Coronary artery (tissue), 2 donors: ENCODE measurements at regions not wholly inside any gene's neighbourhood (a gene's known extent, or its start where the extent isn't known, plus 50 kb on each side); places are given as distances from the start of the nearest gene placed in this dataset.
"Not testable (repeated sequence)": the region's sequence is repeated elsewhere in the genome, so short reads cannot be mapped to it uniquely, and the experiment has no call there.

Experiments
- DNase-seq: peaks from one replicate; pipeline ENCODE4 v3.0.0-alpha.2; 2017; ENCODE audit warnings: low spot score
- H3K27ac ChIP-seq, 2 donors: fragments of 200-600 bp; sonication (generic); one replicate each; pipeline ENCODE4 v1.5.1; 2016 to 2019
- H3K4me3 ChIP-seq: fragments of 200-600 bp; sonication (generic); 2 replicates; pipeline ENCODE4 v1.5.1; 2016; ENCODE audit warnings: mild to moderate bottlenecking, moderate library complexity
- TF ChIP-seq, protein P1 (sequence below): fragments of 200-600 bp; sonication (generic); IDR thresholded peaks from one replicate; pipeline ENCODE4 v1.5.1; 2019; ENCODE audit warnings: antibody characterized with exemption

DNA sequence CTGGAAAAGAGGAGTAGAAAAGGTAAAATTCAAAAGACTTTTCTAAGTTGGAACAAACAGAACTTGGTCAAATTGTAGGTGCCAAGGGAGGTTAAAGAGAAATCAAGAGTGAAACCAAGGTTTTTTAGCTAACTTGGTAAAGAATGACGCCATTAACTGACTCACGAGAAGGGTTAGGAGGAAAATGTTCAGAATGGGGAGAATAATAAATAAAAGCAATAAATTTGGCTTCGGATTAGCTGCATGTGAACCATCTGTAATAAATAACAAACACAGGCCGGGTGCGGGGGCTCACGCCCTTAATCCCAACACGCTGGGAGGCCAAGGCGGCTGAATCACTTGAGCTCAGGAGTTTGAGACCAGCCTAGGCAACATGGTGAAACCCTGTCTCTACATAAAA is 71.9 kb upstream of the SRRM3 start:
- no peak for DNase-seq
- Histone ChIP-seq H3K4me3 (no peak overlapping the region), H3K27ac (no peak overlapping the region)
- TF ChIP-seq, protein P1, sequence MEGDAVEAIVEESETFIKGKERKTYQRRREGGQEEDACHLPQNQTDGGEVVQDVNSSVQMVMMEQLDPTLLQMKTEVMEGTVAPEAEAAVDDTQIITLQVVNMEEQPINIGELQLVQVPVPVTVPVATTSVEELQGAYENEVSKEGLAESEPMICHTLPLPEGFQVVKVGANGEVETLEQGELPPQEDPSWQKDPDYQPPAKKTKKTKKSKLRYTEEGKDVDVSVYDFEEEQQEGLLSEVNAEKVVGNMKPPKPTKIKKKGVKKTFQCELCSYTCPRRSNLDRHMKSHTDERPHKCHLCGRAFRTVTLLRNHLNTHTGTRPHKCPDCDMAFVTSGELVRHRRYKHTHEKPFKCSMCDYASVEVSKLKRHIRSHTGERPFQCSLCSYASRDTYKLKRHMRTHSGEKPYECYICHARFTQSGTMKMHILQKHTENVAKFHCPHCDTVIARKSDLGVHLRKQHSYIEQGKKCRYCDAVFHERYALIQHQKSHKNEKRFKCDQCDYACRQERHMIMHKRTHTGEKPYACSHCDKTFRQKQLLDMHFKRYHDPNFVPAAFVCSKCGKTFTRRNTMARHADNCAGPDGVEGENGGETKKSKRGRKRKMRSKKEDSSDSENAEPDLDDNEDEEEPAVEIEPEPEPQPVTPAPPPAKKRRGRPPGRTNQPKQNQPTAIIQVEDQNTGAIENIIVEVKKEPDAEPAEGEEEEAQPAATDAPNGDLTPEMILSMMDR: no peak

DNA sequence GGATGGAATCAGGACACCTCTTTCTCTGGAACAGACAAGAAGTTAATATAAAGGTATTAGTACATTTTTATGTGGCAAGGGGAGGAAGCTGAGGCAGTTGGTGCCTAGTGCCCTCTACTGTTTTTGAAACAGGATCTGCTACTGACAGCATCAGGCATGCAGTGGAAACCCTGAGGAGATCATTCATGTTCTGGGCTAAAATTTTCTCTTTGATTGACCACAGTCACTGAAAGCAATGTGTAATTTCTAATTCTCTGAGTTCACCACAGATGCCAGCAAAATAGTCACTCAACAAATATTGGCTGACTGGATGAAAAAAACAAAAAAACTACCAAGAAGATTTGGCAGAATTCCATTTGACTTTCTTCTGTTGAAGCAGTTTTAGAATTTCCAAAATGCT is 71.0 kb upstream of the SRRM3 start:
- H3K4me3 ChIP-seq, H3K27ac ChIP-seq, DNase-seq: not testable (repeated sequence)

DNA sequence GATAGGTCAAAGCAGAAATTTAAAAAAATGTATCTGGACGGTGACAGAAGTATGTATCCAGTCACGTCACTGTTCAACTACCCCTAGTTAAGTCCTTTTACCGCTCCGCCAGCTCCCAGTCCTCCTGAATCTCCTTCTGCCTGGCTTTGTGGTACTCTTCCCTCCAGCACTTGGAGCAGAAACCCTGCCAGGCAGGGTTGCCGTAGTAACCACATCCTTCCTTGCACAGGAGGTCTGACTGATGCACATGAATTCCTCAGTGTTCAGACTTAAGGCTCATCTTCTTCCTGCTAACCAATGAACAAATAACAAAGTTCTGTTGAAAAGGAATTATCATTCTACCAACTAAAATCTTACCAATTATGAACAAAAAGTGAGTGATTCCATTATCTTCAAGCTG is 69.8 kb upstream of the SRRM3 start:
- H3K4me3 ChIP-seq, DNase-seq, H3K27ac ChIP-seq: not testable (repeated sequence)

DNA sequence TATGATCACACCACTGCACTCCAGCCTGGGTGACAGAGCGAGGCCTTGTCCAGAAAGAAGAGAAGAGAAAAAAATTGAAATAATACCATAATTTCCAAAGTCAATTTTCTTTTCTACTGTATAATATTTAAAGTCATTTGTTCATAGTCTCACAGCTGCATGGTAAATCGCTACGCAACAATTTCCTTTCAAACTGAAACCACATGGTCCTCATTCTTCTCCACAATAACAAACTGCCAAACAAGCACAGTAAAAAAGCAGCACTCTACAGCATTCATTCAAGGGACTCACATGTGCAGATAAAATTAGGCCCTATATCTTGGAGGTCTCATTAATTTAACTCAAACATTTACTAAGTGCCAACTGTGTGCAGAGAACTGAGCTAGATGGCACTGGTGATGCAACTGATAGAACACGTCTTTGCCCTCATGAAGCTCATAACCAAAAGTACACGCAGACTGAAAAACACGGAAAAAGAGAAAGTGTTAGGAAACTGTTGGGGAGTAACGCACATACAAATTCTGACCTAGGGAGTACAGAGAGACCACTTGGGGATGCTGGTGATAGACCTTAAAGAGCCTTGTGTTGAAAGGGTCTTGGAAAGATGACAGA is 68.4 kb upstream of the SRRM3 start:
- H3K27ac ChIP-seq: no peak overlapping the region
- TF ChIP-seq, protein P1: no peak
- no peak for DNase-seq
- H3K4me3 ChIP-seq: no peak overlapping the region

DNA sequence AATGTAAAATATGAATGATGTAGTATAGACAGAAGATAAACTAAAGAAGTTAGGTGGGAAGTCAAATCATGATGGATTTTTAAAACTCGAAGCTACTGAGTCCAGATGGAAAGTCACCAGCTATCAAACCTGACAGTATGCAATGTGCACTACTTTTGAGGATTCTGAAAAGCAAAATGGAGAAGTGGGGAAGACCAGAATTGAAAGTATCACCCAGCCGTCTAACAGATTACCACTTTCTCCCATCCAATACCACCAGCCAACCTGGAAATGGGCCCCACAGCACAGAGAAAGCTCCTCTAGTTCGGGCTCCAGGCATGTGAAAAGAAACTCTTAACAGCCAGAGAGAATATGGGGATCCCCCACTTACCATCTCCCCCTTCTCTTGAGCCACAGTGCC is 67.9 kb upstream of the SRRM3 start:
- H3K4me3 ChIP-seq: no peak overlapping the region
- DNase-seq: no peak
- no peak overlapping the region for H3K27ac ChIP-seq
- TF ChIP-seq, protein P1: no peak

DNA sequence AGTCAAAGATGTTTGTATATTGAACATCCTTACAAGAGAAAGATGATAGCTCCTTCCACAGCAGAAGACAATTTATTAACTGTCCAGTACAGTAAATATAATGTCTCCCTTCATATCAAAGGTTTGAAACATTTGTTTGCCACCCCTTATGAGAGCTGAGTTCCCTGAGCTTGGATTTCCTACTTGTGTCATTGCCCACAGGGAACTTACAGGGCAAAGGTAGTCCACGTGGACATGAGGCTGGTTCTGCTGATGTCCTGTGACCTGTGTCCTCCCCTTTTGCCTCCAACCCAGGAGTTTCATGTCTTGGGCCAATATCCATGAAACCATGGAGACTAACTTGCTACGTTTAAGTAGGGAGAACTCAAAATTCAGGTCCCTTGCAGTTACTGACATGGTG is 66.4 kb upstream of the SRRM3 start:
- H3K27ac ChIP-seq, DNase-seq, H3K4me3 ChIP-seq: not testable (repeated sequence)

DNA sequence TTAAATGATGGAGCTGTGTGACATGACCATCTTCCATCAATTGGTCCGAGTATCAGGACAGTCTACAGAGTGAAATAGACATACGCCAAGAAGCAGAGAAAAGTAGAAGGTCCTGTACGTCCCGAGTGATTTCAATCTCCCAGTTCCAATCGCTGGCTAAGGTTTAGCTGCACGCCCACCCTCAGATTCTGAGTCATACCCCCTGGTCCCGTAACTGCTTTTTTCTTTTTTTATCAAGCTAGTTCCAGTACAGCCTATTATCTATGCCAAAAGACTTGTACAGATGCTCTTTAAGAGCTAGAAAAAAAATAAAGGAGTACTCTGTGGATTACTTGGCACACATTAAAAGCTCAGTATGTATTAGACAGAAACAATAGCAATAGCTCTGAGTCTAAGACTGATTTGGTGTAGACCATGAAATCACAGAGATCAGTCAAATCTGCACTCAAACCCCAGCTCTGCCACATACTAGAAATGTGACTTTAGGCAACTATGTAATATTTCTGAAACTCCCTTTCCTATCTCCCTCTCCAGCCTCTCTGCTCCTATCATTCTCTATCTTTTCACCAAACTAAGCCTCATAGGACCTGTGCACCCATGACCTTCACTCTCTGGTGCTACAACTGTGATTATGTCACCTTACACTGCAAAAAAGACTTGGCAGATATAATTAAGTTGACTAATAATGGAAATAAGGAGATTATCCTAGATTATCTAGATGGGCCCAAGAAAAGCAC is 63.0 kb upstream of the SRRM3 start:
- not testable (repeated sequence) for H3K4me3 ChIP-seq, DNase-seq, H3K27ac ChIP-seq

DNA sequence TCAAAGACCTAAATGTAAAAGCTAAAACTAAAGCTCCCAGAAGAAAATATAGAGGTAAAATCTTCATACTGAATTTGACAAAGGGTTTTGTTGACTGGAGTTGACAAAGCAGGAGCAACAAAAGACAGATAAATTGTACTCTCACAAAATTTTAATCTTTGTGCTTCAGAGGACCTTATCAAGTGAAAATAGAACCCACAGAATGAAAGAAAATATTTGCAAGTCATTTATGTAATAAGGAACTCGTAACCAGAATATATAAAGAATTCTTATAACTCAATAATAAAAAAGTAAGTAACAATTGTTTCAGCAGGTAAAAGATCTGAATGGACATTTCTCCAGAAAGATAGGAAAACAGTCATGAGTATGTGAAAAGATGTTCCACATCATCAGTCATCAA is 62.0 kb upstream of the SRRM3 start:
- no peak overlapping the region for H3K27ac ChIP-seq
- no peak overlapping the region for H3K4me3 ChIP-seq
- DNase-seq: no peak
- TF ChIP-seq, protein P1: no peak

DNA sequence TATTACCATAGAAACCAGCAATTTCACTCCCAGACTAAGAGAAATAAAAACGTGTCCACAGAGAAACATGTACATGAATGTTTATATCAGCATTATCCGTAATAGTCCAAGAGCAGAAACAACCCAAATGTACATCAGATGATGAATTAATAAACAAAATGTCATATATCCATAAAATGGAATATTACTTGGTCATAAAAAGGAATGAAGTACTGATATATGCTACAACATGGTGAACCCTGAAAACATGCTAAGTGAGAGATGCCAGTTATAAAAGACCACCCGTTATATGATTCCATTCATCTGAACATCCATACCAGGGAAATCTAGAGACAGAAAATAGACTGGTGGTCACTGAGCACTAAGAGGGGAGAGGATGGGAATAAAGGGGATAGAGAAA is 61.4 kb upstream of the SRRM3 start:
- DNase-seq, H3K4me3 ChIP-seq, H3K27ac ChIP-seq: not testable (repeated sequence)

DNA sequence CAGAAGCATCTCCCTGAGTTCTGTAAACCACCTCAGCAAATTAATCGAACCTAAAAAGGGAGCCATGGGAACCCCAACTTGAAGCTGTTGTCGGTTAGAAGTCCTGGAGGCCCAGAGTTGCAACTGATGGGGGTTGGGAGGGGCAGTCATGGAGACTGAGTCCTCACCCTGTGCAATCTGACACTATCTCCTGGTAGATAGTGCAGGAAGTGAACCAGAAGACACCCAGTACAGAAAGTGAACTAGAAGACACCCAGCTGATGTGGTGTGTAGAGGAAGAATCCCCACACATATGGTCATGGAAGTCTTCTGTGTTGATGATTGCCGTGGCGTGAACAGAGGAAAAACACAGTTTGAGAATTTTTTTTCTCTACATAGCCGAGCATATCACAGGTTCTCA is 58.8 kb upstream of the SRRM3 start:
- no peak for DNase-seq
- Histone ChIP-seq H3K4me3 (no peak overlapping the region), H3K27ac (no peak overlapping the region)
- TF ChIP-seq, protein P1: no peak

DNA sequence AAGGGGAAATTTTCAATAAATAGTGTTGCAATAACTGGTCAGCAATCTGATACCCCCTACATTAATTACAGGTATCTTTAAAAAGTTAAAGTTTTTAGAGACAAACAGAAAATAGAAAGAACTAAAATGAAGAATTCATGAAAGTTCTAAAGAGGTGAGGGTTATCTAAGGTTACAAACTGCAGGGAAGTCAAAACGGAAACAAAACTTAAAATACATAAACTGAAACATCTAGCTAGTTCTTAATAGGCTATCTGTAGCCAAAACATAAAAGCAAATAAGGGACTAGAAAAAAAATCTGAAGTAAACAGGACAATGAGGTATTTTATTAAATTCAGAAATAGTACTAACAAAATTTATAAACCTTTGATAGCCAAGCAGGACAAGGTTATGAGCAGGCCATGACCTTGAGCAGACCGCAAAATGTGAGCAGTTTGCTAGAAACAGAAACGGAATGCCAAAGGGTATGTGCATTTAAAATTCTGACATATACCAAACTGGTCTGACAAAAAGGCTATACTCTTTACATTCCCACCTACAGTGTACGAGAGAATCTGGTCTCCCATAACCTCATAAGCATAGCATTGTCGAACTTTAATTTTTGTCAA is 56.9 kb upstream of the SRRM3 start:
- not testable (repeated sequence) for H3K4me3 ChIP-seq, DNase-seq, H3K27ac ChIP-seq
